Esophagus muscularis mucosa (tissue), 4 donors: ENCODE measurements at regions not wholly inside any gene's neighbourhood (a gene's known extent, or its start where the extent isn't known, plus 50 kb on each side); places are given as distances from the start of the nearest gene placed in this dataset.

ENCODE experiments used
- DNase-seq: peaks from one replicate; pipeline ENCODE4 v3.0.0-alpha.2; 2017; ENCODE audit errors: extremely low spot score
- H3K27ac ChIP-seq, 4 donors: fragments of 200-600 bp; sonication (generic); replicated peaks in 1 of 4; 1 replicate in 3 of 4; 2 replicates in 1 of 4; pipeline ENCODE4 v1.5.1; 2016 to 2019; ENCODE audit warnings: mild to moderate bottlenecking in 1 of 4
- H3K27me3 ChIP-seq, 4 donors: fragments of 200-600 bp; sonication (generic); one replicate each; pipeline versions ENCODE4 v1.5.1 to v1.6.0; 2016 to 2019
- H3K36me3 ChIP-seq, 4 donors: fragments of 200-600 bp; sonication (generic); one replicate each; pipeline ENCODE4 v1.5.1; 2016 to 2019
- H3K4me1 ChIP-seq, 4 donors: fragments of 200-600 bp; sonication (generic); one replicate each; pipeline ENCODE4 v1.5.1; 2016 to 2019
- H3K4me3 ChIP-seq, 4 donors: fragments of 200-600 bp; sonication (generic); 1 replicate in 2 of 4; 2 replicates in 2 of 4; pipeline ENCODE4 v1.5.1; 2016 to 2019; ENCODE audit warnings: mild to moderate bottlenecking in 4 of 4, moderate library complexity in 1 of 4
- H3K9me3 ChIP-seq, 4 donors: fragments of 200-600 bp; sonication (generic); 1 replicate in 3 of 4; 2 replicates in 1 of 4; pipeline ENCODE4 v1.5.1; 2016 to 2019
- EP300 ChIP-seq: sonication (generic); formaldehyde crosslinking; IDR thresholded peaks from one replicate; pipeline ENCODE4 v1.6.1; 2017; ENCODE audit warnings: antibody characterized with exemption
- POLR2A ChIP-seq: fragments of 450-650 bp; IDR thresholded peaks from one replicate; pipeline ENCODE4 v1.6.1; 2017; ENCODE audit warnings: antibody characterized with exemption, moderate library complexity, mild to moderate bottlenecking, low read depth
- POLR2AphosphoS5 ChIP-seq, 2 donors: sonication (generic); formaldehyde crosslinking; IDR thresholded peaks; one replicate each; pipeline ENCODE4 v1.6.1; 2017; ENCODE audit warnings: antibody characterized with exemption in 2 of 2
- WGBS: methylation state at CpG from one replicate; pipeline ENCODE4 v1.1.5; 2018; 5-methylcytosine and 5-hydroxymethylcytosine counted together
- intact Hi-C: fragments of 100-400 bp; cut with DNase I; formaldehyde crosslinking; loops from one replicate; pipeline ENCODE4 v1.15.1; 2023
- TF ChIP-seq, protein P1 (sequence below), 3 experiments: fragments of 200-600 bp in 2 of 3; fragments of 450-650 bp in 1 of 3; sonication (generic) in 2 of 3; IDR thresholded peaks; one replicate each; pipeline ENCODE4 v1.5.1; 2017 to 2019; ENCODE audit warnings: antibody characterized with exemption in 3 of 3, mild to moderate bottlenecking in 2 of 3, moderate library complexity in 1 of 3

DNA sequence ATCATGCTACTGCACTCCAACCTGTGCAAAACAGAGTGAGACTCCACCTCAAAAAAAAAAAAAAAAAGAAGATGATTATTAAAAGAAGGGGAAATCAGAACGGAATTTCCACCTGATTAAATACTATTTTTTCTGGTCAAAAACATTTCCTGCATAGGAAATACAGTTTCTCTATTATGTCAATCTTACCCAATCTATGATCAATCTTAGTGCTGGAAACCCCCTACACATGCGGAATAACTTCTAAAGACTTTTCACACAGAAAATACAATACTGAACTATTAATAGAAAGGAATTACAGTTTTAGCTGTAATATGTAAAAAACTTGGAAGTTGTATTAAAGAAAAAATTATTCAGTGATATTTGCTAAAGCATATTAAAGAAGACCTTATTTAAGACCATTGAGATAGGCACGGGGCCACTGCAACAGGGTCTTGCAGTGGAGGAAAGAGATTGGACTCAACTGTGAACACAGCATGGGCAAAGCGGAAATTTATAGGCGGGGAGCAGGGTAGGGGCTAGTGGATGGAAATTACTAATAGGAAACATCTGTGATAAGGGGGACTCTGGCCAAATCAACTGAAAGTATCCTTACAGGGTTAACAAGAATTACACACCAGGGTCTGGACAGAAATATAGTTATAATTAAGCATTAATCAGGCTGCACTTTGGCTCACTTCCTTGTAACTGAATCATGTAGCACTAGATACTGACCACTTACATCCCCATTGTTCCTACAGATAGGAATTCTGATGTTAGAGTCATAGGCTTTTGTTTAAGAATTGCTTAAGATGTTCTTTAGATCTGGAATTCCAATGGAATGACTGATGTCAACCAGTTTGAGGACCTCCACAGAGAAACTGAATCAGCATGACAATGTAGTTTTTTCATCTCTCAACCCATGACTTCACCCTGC lies 411.5 kb upstream of the DDI1 start:
- Histone ChIP-seq H3K4me1 (no peaks in the 10 kb centered on the region), H3K27ac (no peak overlapping the region), H3K36me3 (no peaks in the 10 kb centered on the region), H3K27me3 (no peaks in the 10 kb centered on the region), H3K9me3 (no peaks in the 10 kb centered on the region), H3K4me3 (no peak overlapping the region)
- intact Hi-C loops: no loop called here
- no peak for DNase-seq
- WGBS: 71% methylated on average over 5 of the region's 5 CpGs
- TF ChIP-seq POLR2AphosphoS5 (IDR thresholded peaks at IDR 0.05) (no peak), POLR2A (no peak), EP300 (no peak)
- TF ChIP-seq, protein P1, sequence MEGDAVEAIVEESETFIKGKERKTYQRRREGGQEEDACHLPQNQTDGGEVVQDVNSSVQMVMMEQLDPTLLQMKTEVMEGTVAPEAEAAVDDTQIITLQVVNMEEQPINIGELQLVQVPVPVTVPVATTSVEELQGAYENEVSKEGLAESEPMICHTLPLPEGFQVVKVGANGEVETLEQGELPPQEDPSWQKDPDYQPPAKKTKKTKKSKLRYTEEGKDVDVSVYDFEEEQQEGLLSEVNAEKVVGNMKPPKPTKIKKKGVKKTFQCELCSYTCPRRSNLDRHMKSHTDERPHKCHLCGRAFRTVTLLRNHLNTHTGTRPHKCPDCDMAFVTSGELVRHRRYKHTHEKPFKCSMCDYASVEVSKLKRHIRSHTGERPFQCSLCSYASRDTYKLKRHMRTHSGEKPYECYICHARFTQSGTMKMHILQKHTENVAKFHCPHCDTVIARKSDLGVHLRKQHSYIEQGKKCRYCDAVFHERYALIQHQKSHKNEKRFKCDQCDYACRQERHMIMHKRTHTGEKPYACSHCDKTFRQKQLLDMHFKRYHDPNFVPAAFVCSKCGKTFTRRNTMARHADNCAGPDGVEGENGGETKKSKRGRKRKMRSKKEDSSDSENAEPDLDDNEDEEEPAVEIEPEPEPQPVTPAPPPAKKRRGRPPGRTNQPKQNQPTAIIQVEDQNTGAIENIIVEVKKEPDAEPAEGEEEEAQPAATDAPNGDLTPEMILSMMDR (IDR thresholded peaks at IDR 0.05): no peak

DNA sequence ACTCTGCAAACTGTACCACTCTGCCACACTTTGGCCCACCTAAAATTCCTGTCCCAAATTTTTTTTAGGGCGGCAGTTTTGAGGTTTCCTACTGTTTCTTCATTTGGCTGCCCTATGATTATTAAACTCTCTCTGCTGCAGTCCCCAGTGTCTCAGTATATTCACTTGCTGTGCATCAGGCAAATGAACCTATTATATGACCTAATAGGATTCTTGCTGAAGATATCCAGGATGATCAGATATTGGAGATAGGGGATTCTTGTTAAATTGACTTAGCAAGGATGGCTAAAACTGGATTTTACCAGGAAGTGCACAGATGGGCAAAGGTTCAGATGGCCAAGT lies 410.8 kb upstream of the DDI1 start:
- Histone ChIP-seq H3K9me3 (no peaks in the 10 kb centered on the region), H3K27ac (no peak overlapping the region), H3K4me1 (no peaks in the 10 kb centered on the region), H3K27me3 (no peaks in the 10 kb centered on the region), H3K4me3 (no peak overlapping the region), H3K36me3 (no peaks in the 10 kb centered on the region)
- intact Hi-C loops: no loop called here
- TF ChIP-seq, protein P1 (IDR thresholded peaks at IDR 0.05): no peak
- no peak for DNase-seq
- WGBS: 4% methylated on average over 1 of the region's 1 CpG

DNA sequence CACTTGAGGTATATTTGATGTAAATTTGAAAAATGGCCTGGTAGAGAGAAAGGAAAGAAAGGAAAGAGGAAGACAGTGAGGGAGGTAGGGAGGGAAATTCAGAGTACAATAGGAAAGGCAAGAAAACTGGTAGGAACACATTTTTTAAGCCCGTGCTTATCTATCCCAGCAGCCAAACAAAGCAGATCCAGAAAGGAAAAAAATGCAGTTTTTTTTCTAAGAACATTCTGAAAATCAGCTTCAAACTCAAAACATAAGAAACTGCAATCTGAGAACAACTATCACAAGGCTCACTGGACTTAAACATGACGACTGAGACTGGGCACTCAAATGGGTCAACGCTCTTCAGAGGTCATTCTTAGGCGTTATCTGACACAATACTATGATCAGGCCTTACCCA lies 408.3 kb upstream of the DDI1 start:
- Histone ChIP-seq H3K4me3 (no peak overlapping the region), H3K36me3 (no peaks in the 10 kb centered on the region), H3K4me1 (peaks cover 0 to 3% (median 0%) of the 10 kb centered on the region in 4 donors), H3K27me3 (no peaks in the 10 kb centered on the region), H3K9me3 (no peaks in the 10 kb centered on the region), H3K27ac (no peak overlapping the region)
- no peak for DNase-seq
- TF ChIP-seq POLR2A (no peak), EP300 (no peak), POLR2AphosphoS5 (IDR thresholded peaks at IDR 0.05) (no peak)
- TF ChIP-seq, protein P1 (IDR thresholded peaks at IDR 0.05): no peak
- 89% methylated on average over 4 of the region's 4 CpGs for WGBS
- intact Hi-C loops: no loop called here

DNA sequence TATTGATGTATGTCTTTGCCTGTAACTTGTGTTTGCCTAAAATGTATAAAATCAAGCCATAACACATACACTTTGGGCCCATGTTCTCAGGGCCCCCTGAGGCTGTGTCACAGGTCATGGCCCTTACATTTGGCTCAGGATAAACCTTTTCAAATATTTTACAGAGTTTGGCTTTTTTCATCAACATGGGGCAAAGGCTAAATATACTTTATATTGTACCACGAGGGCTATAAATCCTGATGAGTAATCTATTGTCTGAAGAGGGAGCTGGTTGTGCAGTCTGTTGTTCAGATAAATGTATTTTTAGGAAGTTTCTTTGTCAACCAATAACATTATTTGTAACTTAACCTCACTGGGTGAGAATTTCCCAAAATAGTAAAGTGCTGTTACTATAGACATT lies 404.6 kb upstream of the DDI1 start:
- DNase-seq: no peak
- intact Hi-C loops: no loop called here
- 10% methylated on average over 1 of the region's 1 CpG for WGBS
- Histone ChIP-seq H3K36me3 (no peaks in the 10 kb centered on the region), H3K9me3 (no peaks in the 10 kb centered on the region), H3K27me3 (no peaks in the 10 kb centered on the region), H3K27ac (no peak overlapping the region), H3K4me3 (no peak overlapping the region), H3K4me1 (peaks cover 0 to 3% (median 1%) of the 10 kb centered on the region in 4 donors)
- TF ChIP-seq EP300: no peak
- no peak for TF ChIP-seq POLR2AphosphoS5 (IDR thresholded peaks at IDR 0.05)
- TF ChIP-seq, protein P1 (IDR thresholded peaks at IDR 0.05): no peak
- no peak for TF ChIP-seq POLR2A
